ENCODE measurements at regions not wholly inside any gene's neighbourhood (a gene's known extent, or its start where the extent isn't known, plus 50 kb on each side); places are given as distances from the start of the nearest gene placed in this dataset.

DNA sequence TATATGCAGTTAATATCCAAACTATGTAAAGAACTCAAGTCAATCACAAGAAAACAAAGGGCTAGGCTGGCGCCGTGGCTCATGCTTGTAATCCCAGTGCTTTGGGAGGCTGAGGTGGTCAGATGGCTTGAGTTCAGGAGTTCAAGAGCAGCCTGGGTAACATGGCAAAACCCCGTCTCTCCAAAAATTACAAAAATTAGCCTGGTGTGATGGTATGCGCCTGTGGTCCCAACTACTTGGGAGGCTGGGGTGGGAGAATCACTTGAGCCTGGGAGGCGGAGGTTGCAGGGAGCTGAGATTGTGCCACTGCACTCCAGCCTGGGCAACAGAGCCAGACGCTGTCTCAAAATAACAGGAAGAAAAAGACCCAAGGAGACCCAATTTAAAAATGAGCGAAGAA is 91.9 kb upstream of the ALKAL2 start:
- no peaks in the 10 kb centered on the region for H3K27me3 ChIP-seq (replicated peaks in 1 of 2; ENCODE audit: control insufficient read depth in 2 of 2, insufficient read depth in 2 of 2, low read length in 1 of 2)
- DNase-seq (ENCODE audit: low read depth, low spot score) (no peak), ATAC-seq (no peak), FAIRE-seq (no peak)
- SMC1A ChIA-PET (ENCODE audit: uncharacterized antibody, unreplicated experiment) = no interaction called here
- 67% methylated on average over 7 of the region's 7 CpGs for WGBS (ENCODE audit: insufficient coverage, insufficient replicate concordance, low lambda C conversion rate, missing lambda C conversion rate)
- H3K27ac ChIP-seq (ENCODE audit: control insufficient read depth, insufficient read depth) = no peak overlapping the region
- no peaks in the 10 kb centered on the region for H3K4me1 ChIP-seq (ENCODE audit: control insufficient read depth, insufficient read depth, low read length)
- intact Hi-C loops (cut with micrococcal nuclease; ENCODE audit: unreplicated experiment) = no loop called here
- BruUV-seq (replicated peaks) = no TSS peak
- H3K79me2 ChIP-seq (ENCODE audit: control insufficient read depth, insufficient read depth, low read length) = no peaks in the 10 kb centered on the region
- H2AFZ ChIP-seq (ENCODE audit: control insufficient read depth, low read depth, low read length) = no peak overlapping the region
- no peaks in the 10 kb centered on the region for H4K20me1 ChIP-seq (ENCODE audit: control insufficient read depth, insufficient read depth)
- in situ Hi-C loops (cut with MboI) = no loop called here
- POLR2A ChIA-PET = no interaction called here
- no peak overlapping the region for H3K9ac ChIP-seq (ENCODE audit: control insufficient read depth, insufficient read depth, low read length)
- H3K36me3 ChIP-seq (ENCODE audit: control insufficient read depth in 2 of 2, insufficient read depth in 2 of 2, low read length in 1 of 2) = no peaks in the 10 kb centered on the region
- RAD21 ChIA-PET (ENCODE audit: unreplicated experiment) = no interaction called here
- no peaks in the 10 kb centered on the region for H3K9me3 ChIP-seq (replicated peaks; ENCODE audit: control insufficient read depth, insufficient read depth, low read length)
- H3K4me2 ChIP-seq (ENCODE audit: control insufficient read depth, insufficient read depth) = no peak overlapping the region
- CTCF ChIA-PET = no interaction called here
- TF ChIP-seq NBN (IDR thresholded peaks at IDR 0.05) (no peak), TAF1 (IDR thresholded peaks at IDR 0.05; ENCODE audit: borderline replicate concordance, low read depth, low read length) (no peak), KLF5 (IDR thresholded peaks at IDR 0.05; ENCODE audit: partially characterized antibody) (no peak)
- no peak overlapping the region for H3K4me3 ChIP-seq

DNA sequence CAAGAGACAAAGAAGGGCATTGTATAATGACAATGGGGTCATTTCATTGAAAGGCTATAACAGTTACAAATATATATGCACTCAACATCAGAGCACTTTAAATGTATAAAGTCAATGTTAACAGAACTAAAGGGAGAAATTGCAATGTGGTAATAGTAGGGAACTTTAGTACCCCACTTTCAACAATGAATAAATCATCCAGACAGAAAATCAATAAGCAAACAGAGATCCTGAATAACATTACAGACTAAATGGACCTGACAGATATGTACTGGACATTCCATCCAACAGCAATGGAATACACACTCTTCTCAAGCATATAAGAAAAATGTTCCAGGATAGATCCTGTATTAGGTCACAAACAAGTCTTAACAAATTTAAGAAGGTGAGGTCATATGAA is 90.5 kb upstream of the ALKAL2 start:
- ChIA-PET POLR2A (no interaction called here), RAD21 (ENCODE audit: unreplicated experiment) (no interaction called here), CTCF (no interaction called here), SMC1A (ENCODE audit: uncharacterized antibody, unreplicated experiment) (no interaction called here)
- Histone ChIP-seq H3K27ac (ENCODE audit: control insufficient read depth, insufficient read depth) (no peak overlapping the region), H3K27me3 (replicated peaks in 1 of 2; ENCODE audit: control insufficient read depth in 2 of 2, insufficient read depth in 2 of 2, low read length in 1 of 2) (no peaks in the 10 kb centered on the region), H3K4me1 (ENCODE audit: control insufficient read depth, insufficient read depth, low read length) (no peaks in the 10 kb centered on the region), H4K20me1 (ENCODE audit: control insufficient read depth, insufficient read depth) (no peaks in the 10 kb centered on the region), H3K9me3 (replicated peaks; ENCODE audit: control insufficient read depth, insufficient read depth, low read length) (no peaks in the 10 kb centered on the region), H3K4me3 (no peak overlapping the region), H3K79me2 (ENCODE audit: control insufficient read depth, insufficient read depth, low read length) (no peaks in the 10 kb centered on the region), H3K36me3 (ENCODE audit: control insufficient read depth in 2 of 2, insufficient read depth in 2 of 2, low read length in 1 of 2) (no peaks in the 10 kb centered on the region), H2AFZ (ENCODE audit: control insufficient read depth, low read depth, low read length) (no peak overlapping the region), H3K9ac (ENCODE audit: control insufficient read depth, insufficient read depth, low read length) (no peak overlapping the region), H3K4me2 (ENCODE audit: control insufficient read depth, insufficient read depth) (no peak overlapping the region)
- no peak for TF ChIP-seq CEBPZ (IDR thresholded peaks at IDR 0.05; ENCODE audit: low read depth, low read length)
- TF ChIP-seq ATF7 (IDR thresholded peaks at IDR 0.05; ENCODE audit: low read depth) = no peak
- TF ChIP-seq EZH2 (IDR thresholded peaks at IDR 0.05; ENCODE audit: borderline replicate concordance, control insufficient read depth, low read depth, low read length) = no peak
- TF ChIP-seq RAD51 (IDR thresholded peaks at IDR 0.05) = no peak
- TF ChIP-seq POLR2AphosphoS2 (IDR thresholded peaks at IDR 0.05; ENCODE audit: low read depth, low read length) = no peak
- FAIRE-seq (no peak), ATAC-seq (no peak), DNase-seq (ENCODE audit: low read depth, low spot score) (no peak)
- no TSS peak for BruUV-seq (replicated peaks)
- in situ Hi-C loops (cut with MboI) = no loop called here
- intact Hi-C loops (cut with micrococcal nuclease; ENCODE audit: unreplicated experiment) = no loop called here

Data from GM12878 (cell line).